Amniotic epithelial cell (primary cell): ENCODE measurements at regions not wholly inside any gene's neighbourhood (a gene's known extent, or its start where the extent isn't known, plus 50 kb on each side); places are given as distances from the start of the nearest gene placed in this dataset.
"Not testable (repeated sequence)": the region's sequence is repeated elsewhere in the genome, so short reads cannot be mapped to it uniquely, and the experiment has no call there.

Experiments
- DNase-seq: peaks from one replicate; pipeline ENCODE4 v3.0.0-alpha.2; 2010; ENCODE audit warnings: low read depth

DNA sequence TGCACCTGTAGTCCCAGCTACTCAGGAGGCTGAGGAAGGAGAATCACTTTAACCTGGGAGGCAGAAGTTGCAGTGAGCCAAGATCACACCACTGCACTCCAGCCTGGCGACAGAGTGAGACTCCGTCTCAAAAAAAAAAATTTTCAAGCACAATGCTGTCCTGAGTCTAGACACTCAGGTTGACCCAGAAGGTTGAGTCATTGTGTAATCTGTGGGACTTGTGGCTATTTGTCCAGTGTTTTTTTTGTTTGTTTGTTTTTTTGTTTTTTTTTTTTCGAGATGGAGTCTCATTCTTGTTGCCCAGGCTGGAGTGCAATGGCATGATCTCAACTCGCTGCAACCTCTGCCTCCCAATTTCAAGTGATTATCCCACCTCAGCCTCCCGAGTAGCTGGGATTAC is 74.3 kb upstream of the SOX13 start:
- DNase-seq = not testable (repeated sequence)

DNA sequence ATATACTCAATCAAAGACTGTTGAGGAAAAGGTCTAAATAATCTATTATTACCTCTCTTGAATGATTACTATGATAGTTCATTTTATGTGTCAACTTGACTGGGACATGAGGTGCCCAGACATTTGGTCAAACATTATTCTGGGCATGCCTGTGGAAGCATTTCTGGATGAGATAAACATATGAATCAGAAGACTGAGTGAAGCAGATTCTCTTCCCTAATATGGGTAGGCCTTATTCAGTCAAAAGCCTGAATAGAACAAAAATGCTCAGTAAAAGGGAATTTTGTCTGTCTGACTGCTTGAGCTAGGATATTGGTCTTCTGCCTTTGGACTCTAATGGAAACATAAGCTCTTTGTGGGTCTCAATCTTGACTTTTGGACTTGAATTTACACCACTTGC is 73.3 kb upstream of the SOX13 start:
- DNase-seq = peak; percentile 15

DNA sequence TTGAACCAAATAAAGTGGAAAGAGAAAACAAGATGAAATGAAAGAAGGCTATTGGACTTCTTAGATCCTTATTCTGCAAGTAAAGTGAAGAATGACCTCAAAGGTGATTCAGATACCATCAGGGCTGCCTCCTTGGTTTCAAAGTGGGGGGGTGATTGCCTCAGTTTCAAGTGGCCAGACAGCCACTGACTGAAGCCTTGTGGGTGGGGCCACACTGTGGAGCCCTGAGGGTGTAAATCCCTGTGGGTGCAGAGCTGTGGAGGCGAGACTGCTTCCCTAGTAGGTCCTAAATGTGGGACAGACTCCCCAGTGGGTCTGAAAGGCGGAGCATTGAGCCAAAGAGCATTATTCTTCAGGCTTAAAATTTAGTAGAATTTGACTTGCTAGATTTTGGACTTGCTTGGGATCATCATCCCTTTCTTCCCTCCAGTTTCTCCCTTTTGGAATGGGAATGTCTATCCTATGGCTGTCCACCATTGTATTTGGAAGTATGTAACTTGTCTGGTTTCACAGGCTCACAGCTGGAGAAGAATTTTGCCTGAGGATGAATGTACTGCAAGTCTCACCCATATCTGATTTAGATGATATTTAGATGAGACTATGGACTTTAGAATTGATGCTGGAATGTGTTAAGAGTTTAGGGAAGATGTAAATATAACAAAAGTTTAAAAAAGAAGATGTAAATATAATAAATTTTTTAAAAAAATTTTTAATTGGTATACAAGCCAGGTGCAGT is 71.6 kb upstream of the SOX13 start:
- no peak for DNase-seq

- no peak for DNase-seq
These were observed 70.3 kb upstream of the SOX13 start for GRCh38 chr1:204002614-204003013.

DNA sequence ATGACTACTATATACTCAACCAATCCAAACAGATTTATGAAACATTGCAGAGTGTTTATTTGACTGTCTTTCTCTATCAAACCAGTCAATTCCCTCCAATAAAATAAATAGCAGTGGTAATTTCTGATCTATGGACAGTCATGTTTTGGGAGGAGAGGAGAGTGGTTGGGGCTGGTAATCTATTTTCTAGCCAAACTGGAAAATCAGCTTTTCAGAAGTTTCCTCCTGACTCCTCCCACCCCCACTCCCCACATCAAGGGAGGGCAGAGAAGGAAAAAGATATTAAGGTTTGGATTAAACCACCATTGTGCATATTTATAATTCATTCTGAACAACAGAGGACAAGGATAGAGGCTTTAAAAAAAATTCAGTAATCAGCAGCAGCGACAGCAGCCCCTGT is 69.4 kb upstream of the SOX13 start:
- DNase-seq = no peak

- DNase-seq = no peak
These were observed 61.5 kb upstream of the SOX13 start for GRCh38 chr1:204011426-204011825.

- no peak for DNase-seq
These were observed 59.9 kb upstream of the SOX13 start for GRCh38 chr1:204013052-204013451.

GRCh38 chr1:204014336-204014735 is 58.6 kb upstream of the SOX13 start:
- DNase-seq = no peak

DNA sequence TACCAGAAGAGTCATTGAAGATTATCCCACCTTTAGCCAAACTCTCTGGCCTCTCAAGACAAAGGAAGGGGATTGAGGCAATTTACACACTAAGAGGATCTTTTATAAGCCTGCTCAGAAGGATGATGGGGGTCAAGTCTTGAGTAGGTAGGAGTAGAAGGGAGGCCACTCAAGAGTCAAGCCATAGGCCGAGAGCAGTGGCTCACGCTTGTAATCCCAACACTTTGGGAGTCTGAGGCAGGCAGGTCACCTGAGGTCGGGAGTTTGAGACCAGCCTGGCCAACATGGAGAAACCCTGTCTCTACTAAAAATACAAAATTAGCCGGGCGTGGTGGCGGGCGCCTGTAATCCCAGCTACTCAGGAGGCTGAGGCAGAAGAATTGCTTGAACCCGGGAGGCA is 58.0 kb upstream of the SOX13 start:
- DNase-seq = not testable (repeated sequence)

DNA sequence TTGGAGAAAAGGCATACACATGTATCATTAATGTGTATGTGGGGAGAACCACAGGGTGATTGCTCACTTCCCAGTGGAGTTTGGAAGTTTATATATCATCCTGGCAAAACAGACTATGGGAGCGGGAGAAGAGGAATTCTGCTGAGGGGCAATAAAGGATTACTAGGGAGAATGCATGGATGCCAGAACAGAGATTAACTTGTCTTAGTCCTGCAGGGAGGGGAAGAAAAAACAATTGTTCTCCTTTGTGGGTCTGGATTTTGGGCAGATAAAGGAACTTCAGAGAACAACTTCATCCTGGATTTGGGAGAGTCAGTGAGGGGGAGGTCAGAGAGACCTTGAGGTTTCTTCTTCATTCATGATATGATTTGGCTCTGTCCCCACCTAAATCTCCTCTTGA is 55.9 kb upstream of the SOX13 start:
- no peak for DNase-seq

DNA sequence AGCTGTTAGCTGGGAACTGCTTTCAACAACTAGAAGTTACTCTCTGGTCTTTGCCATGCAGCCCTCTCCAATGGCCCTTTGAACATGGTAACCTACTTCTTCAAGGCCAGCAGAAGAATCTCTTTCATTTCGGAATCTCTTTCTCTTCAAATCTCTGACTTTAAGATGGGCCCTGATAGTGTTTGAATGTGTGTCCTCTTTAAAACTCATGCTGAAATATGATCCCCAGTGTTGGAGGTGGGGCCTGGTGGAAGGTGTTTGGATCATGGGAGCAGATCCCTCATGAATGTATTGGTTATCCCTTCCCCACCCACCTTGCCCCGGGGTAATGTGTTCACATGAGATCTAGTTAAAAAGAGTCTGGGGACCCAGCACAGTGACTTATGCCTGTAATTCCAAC is 54.5 kb upstream of the SOX13 start:
- no peak for DNase-seq
